Activated T-cell treated with anti-CD3 and anti-CD28 coated beads, Interleukin-2, amount 50 U/mL, for 48 hours (primary cell): ENCODE measurements at regions not wholly inside any gene's neighbourhood (a gene's known extent, or its start where the extent isn't known, plus 50 kb on each side); places are given as distances from the start of the nearest gene placed in this dataset.
"Not testable (repeated sequence)": the region's sequence is repeated elsewhere in the genome, so short reads cannot be mapped to it uniquely, and the experiment has no call there.

Experiments used
- DNase-seq, 2 experiments: peaks; one replicate each; pipeline ENCODE4 v3.0.0-alpha.2; 2020

DNA sequence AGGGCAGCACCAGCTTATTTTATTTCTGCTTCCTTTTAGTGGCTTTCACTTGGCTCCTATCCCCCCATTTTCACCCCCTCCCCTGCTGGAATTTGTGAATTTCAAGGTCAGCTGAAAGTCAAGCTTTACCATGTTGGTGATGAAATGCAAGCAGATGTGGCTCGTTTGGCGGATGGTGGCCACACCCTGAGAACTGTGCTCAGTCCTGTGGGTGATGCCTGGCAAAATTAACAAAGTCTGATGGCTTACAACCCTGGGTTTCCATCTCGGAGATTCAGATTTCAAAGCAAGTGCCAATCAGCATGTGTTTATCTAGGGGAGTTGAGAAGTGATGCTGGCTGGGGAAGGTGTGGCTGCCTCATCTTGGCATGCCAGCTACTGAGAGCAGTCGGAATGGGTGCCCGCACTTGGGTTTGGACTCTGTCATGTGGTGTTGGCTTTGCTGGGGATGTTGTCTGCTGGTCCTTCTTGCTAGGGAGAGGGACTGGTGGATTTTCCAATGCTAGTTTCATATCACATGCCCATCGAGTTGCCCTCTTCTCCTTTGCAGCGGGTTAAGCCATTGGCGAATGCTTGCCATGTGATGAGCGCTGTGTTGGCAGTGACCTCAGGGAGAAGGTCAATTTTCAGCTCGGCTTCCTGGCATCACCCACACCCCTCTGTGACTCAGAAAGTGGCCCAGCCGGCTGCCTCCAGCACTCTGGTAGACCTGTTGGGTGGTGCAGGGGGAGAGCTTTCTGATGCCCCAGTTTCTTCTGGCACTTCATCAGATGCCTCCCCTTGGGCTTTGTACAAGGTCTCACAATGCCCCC lies 77.0 kb upstream of the PITX1 start:
- DNase-seq, result no peak

DNA sequence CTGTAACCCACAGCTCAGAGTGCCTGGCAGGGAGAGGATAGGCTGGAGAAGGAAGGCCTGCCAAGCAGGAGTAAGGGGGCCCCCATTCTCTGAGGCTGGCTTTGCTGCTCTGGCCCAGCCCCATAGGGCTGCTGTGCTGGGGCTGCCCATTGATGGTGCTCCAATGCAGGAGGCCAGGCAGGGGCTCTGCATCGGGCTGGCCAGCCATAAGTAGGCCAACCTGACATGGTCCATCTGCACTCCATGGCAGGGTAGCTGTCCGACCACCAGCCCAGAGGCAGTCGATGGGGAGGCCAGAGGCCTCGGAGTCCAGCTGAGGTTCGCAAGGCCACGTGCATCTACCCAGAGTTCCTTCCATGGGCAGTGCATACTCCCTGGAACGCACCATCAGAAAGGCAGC lies 75.0 kb upstream of the PITX1 start:
- no peak for DNase-seq

DNA sequence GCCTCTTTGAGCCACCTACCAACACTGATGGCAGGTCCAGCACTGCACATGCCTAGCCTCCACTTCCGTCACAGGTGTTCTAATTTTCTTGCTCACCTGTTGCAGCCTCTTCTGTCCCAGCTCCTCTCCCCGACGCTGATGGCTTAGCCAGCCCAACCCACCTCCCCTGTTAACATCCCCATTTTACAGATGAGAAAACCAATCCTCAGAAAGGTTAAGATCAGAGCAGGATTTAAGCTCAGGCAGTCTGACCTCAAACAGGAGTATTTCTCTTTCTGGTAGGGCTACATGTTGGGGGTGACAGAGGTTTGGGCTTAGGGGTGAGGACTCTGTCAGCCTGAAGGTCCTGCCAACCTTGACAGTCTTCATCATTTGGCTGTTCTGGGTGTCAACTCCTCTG lies 74.5 kb upstream of the PITX1 start:
- no peak for DNase-seq

DNA sequence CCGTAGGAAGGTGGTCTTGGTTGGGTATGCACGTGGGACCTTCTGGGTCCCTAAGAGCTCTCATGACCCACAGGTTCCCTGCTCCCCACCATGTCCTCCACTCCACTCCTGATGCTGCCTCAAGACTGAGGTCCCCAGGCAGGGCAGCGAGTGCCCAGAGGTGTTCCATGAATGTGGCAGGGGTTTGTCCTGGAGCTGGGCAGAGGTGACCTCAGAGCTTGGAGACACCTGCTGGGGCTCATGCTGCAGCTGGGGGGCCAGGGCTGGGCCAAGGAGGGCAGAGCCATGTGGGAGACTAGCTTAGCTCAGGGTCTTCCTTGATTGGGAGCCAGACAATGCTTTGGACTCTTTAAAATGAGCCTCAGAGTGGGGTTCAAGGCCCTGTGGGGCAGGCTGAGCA lies 74.0 kb upstream of the PITX1 start:
- DNase-seq, result no peak

DNA sequence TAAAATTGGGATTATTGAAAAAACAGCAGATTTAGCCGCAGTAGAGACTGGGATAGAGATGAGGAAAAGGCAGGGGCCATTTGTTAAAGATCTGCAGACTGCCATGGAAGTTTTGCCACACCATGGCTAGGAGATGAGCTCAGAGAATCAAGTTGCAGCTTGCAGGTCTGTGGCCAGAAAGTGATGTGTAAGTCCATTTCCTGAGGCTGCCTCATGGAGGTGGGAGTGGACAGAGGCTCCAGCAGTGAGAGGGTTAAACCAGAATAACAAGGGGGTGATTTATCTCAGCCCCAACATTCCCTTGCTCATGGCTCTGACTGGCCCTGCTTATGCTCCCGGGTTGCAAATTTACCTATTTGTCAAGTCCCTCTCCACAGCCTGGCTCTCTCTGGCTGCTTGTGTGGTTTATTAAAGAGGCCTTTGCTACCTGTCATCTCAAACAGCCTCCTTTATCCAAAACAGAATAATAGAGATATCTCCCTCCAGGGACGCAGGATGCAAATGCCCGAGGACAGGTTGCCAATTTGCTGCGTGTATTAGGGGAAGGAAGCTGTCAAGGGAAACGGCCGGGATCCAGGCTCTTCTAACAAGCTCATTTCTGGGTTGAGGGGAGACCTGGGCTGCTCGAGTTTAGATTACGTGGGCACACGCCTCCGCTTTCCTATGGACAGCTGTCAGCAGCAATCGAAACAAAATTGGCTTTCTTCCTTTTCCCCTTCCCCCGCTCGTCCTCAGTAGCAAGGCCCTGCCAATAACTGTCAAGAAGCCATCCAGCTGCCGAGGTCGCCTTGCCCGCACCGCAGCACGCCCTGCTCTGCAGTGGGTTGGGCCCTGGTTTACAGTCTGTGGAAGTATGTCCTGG lies 72.8 kb upstream of the PITX1 start:
- DNase-seq, result no peak

DNA sequence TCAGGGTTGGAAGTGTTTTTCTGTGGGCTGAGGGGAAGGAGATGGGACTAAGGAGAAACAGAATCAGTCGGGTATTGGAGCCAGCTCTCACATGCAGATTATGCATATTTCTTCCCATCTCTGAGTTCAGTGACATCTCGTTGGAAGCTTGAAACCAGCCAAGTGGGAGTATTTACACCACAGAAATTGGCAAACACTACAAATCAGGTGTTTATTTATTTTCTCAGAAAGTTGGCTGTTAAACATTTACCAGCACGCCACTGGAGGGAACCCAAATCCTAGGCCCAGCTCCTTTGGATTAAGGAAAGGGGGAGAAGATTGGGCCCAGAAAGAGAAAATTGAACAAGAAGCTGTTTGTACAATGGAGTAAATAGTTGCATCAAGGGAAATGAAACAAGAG lies 72.1 kb upstream of the PITX1 start:
- no peak for DNase-seq

DNA sequence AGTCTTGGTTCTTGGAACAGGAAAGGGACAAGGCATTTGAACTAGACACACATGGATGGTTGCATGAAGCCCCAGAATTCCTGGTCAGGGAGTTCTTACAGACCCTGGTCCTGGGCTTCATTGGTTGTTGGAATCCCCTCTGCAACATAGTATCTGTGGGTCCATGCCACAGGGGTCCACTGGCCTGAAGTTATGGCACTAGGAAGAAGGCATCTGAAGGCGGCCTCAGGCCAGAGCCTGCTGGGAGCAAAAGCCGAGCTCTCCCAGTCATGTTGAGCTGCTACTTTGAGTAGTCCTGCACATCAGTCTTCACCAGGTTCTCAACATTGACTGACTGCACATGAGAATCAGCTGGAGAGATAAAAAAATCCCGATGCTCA lies 71.1 kb upstream of the PITX1 start:
- DNase-seq, result no peak

DNA sequence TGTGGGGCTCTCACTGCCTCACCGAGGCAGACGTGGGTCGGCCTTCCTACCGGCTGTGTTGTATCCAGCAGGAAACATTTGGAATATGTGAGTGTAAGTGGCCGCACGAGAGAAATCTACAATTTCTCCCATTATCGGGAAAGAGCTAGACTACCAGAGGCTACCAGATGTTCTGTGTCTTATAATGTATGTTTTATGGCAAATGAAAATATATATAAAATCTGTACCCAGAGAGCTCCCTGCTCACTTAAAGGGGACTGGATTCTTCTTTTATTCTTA lies 69.5 kb upstream of the PITX1 start:
- DNase-seq, result no peak

DNA sequence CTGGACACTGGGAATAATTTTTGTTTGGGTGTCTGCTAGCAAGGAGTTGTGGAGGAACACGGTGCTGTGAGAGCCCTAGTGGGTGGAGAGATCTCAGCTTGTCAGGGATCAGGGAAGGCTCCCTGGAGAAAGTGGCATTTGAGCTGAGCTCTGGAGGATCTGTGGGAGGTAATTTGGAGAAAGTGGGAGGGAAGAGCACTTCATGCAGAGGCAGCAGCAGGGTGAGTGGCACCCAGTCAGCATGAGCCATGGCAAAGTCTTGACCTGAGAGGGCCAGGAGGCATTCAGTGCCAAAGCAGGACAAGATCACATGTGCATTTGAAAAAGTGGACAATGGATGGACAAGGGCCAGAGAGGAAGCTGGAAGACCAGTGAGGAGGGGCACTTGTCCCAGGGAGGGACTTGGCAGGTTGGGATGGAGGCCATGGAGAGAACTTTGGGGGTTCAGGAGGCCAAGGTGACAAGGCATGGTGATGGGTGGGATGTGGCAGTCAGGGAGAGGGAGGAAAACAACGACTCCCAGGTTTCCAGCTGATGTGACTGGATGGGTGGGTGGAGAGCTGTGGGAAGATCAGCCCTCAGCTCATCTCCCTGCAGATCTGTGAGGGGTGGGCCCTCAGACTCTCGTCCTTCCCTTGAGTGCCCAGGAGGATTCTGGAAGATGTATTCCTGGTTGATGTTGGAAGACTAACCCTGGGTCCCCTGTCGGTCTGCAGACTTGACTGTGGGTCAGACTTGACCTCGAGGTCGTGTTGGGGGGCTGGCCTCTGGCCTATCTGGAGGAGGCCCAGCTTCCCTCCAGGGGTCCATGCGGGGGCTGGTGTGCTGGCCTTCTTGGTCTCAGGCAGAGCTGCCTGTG lies 68.9 kb upstream of the PITX1 start:
- DNase-seq, result no peak

DNA sequence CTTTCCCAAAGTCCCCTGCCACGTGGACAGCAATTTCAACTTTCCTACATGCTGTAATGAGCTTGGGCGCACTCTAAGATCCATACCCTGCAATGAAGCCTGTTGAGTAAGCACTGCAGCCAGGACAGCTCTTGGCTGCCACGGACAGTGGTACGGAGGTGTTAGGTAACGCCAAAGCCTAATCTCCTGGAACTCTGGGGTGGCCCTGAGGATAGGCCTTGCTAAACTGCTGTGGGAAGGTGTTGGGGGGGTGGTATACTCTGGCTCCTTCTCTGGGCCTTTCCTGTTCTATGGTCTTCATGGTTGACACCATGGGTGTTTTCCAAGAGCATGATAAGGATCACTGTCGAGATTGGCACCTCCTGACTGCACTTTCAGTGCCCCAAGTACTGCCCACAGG lies 66.4 kb upstream of the PITX1 start:
- DNase-seq, result no peak

DNA sequence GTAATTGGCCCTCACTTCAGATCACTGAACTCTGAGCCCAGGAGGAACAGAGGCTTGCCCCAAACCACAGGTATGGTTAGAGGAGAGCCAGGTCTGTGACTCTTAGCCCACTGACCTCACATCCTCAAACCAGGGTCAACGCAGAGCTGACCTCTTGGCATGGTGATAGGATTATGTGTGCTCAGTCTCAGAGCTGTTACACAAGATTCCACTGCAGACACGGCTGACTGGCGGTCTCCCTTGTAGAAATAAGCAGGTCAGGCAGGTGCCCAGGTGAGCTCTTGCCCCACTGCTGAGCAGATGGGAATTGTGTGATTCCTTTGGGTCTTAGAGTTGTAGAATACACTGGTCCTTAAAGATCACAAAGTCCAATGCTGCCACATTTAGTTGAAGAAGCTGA lies 66.0 kb upstream of the PITX1 start:
- DNase-seq, result no peak

DNA sequence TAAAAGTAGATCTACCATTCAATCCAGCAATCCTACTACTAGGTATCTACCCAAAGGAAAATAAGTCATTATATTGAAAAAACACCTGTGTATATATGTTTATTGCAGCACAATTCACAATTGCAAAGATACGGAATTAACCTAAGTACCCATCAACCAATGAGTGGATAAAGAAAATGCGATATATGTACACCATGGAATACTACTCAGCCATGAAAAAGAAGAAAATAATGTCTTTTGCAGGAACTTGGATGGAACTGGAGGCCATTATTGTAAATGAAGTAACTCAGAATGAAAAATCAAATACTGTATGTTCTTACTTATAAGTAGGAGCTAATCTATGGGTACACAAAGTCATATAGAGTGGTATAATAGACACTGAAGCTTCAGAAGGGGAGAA lies 63.4 kb upstream of the PITX1 start:
- DNase-seq, result no peak

DNA sequence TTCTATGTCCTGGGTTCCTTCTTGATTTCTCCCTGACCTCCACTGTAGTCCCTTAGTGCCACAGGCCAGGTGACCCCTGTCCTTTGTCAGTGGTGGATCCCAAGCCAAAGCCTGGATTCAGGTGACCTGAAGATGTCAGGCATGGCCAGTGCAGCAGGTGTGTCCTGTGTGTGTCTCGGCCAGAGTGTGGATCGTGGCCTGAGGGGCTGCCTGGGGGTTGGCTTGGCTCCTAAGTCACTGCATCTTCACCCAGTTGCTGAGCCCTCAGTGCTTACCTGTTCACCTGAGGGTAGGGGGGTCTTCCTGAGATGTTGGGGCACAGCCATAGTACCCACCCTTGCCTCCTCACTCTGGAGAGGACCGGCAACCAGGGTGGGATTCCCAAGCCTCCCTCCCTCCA lies 61.8 kb upstream of the PITX1 start:
- no peak for DNase-seq

DNA sequence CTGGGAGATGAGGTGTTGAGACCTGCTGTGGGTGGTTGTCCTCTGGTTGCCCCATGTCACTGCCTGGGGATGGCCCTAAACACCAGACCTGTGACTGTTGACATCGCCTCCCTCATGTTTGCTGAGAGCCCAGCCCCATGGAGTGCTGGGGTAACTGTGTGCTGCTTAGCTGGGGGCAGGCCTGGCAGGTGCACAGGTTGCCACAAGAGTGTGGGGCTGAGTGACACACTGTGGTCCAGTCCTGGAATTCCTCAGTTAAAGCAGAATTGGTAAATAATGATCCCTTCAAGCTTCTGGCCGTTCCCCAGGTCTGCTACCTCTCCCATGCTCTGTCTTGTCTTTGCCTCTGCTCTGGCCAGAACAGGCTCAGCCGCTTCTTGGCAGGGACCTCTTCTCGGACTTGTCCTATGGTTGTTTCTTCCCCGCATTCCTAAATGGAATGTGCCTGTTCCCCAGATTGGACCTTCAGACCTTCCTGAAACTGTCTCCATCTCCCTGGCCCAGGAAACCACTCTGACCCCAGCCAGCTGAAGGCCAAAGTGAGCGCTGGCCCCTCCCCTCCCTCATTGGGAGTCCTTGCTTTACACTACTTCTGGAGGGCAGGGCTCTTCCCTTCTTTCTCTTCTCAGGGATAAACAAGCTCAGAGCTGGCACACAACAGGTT lies 61.2 kb upstream of the PITX1 start:
- DNase-seq, result no peak

DNA sequence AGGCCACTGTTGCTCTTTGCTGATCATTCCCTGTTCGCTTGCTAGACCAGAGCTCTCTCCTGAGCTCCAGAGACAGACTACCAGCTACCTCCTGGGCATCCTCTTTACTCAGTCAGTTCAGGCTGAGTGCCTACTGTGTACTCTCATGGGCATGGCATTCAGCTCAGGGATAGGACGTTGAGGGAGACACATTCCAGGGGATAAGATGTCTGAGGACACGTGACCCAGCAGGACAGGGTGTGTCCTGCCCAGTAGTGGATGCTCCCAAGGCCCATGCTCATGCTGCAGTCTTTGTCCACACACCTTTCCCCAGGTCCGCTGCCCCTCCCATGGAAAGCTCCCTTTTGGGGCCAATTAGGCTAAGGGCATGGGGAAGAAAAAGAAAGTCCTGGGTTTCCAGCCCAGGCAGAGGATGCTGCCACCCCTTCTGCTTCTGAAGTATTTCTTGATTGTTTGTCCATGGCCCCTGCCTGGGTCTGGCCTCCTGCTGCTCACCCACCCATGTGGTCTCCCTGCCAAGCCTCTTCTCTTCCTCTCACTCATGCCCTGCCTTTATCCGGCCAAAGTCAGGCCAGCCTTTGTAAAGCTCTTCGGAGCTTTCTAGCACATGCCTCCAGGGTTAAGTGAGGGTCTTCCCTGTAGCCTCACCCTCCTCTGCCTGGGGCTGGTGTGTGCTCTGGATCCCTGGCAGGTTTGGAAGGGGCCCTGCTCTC lies 60.5 kb upstream of the PITX1 start:
- DNase-seq, result no peak

DNA sequence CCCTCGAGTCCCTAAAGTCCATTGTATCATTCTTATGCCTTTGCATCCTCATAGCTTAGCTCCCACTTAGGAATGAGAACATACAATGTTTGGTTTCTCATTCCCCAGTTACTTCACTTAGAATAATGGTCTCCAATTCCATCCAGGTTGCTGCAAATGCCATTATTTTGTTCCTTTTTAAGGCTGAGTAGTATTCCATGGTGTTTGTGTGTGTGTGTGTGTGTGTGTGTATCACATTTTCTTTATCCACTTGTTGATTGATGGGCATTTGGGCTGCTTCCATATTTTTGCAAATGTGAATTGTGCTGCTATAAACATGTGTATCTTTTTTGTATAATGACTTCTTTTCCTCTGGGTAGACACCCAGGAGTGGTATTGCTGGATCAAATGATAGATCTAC lies 59.5 kb upstream of the PITX1 start:
- not testable (repeated sequence) for DNase-seq

DNA sequence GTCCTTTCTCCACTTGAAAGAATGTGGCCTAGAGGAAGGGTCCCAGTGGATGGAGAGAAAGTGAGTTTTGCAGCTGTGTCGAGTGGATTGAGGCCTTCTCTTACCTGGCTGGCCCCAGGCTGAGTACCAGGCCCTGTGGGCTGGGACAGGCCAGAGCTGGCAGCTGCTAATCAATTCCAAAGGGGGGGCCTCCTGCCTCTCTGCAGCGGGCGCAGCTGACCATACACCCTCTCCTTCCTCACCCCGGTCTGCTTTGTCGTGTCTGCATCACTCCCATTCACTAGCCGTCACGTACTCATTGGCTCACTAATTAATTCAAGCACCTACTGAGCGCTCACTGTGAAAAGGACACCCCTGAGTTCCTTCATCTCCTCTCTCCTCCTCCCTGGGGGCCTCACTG lies 58.4 kb upstream of the PITX1 start:
- no peak for DNase-seq

DNA sequence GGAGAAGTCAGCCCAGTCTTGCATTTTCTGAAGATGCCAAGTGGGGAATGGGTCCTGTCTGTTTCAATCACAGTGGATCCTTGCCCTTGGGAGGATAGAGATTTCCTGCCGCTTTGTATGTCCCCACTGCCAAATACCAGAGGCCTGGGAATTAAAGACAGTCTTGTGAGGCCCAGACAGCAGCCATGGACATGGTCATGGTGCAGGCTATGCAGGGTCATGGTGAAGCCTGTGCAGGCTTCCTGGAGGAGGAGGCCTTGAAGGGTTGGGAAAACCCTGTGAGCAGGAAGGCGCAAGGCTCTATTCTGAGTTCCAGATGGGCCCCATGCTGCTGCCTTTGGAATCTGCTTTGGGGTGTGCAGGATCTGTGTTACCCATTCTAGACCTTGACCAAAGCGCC lies 57.3 kb upstream of the PITX1 start:
- no peak for DNase-seq

DNA sequence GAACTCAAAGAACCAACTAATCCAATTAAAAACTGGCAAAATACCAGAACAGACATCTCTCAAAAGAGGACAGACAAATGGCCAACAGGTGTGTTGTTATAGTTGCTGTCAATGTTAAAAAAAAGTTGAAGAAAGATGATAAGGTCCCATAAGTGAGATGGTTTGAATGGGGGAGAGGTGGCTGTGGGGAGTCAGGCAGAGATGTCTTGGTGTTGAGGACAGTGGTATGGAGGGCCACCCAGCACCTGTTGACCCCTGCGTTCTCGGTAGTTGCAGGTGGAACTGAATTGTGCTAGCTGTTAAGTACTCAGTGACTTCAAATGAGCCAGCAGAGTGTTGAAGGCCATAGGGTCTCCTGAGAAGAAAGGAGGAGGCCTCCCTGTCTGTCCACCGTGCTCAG lies 55.9 kb upstream of the PITX1 start:
- DNase-seq, result no peak

DNA sequence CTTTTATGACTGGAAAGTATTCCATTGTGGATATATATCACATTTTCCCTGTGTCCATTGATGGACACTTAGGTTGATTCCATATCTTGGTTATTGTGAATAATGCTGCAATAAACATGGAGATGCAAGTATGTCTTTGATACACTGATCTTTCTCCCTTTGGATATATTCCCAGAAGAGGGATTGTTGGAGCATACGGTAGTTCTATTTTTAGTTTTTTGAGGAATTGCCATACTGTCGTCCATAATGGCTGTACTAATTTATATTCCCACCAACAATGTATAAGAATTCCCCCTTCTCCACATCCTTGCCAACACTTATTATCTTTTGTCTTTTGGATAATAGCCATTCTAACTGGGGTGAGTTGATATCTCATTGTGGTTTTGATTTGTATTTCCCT lies 54.9 kb upstream of the PITX1 start:
- DNase-seq, result no peak

DNA sequence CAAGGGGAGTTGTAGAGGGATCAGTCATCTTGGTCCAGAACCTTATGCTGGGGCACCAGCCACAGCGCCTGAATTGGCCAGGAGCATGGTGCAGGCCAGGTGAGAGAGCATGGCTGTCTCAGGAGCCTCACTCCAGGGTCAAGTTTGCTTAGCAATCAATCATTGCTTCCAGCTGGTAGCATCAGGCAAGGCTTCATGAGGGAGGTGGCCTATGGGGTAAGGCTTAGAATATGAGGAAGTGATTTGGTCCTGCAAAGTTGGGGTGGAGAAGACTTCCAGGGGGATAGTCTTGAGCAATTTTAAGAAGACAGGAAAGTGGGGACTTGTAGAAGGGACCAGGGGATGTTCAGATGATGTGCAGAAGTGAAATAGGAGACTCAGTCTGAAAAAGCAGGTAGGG lies 53.9 kb upstream of the PITX1 start:
- no peak for DNase-seq

DNA sequence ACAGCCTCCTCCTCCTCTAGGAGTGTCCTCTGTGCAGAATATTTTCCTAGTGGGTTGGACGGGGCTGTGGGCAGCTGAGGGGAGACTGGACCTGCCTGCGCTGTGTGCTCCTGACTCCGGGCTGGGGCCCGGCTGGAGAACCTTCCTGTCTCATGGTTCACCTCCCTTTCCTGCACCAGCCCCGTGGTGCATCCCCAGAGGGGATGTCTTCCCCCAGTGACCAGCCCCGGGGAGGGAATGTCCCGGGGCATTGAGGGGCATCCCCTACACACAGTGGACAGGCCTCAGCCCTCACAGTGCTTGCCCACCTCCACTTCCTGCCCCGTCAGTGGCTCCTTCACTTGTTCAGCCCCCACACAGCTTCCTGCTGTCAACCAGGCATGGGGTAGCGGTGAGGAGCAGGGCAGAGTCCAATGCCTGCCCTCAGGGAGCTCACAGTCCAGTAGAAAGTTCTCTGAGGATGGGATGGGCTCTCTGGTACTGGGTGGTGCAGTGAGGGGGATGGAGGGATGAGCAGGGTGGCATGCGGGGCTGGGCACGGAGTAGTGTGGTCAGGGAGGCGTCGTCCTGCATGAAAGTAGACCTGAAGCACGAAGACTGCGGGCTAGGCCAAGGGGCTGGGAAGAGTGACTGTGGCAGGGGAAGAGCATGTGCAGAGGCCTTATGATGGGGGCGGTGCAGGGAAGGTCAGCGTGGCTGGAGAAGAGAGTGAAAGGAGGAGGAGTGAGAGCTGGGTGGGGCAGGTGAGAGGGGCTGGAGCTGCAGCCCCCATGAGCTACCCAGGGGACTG lies 52.1 kb upstream of the PITX1 start:
- DNase-seq, result no peak
